T follicular helper cell (primary cell): ENCODE measurements at regions not wholly inside any gene's neighbourhood (a gene's known extent, or its start where the extent isn't known, plus 50 kb on each side); places are given as distances from the start of the nearest gene placed in this dataset.

Experiments used
- DNase-seq: peaks from one replicate; pipeline ENCODE4 v3.0.0-alpha.2; 2020; ENCODE audit warnings: low read depth

DNA sequence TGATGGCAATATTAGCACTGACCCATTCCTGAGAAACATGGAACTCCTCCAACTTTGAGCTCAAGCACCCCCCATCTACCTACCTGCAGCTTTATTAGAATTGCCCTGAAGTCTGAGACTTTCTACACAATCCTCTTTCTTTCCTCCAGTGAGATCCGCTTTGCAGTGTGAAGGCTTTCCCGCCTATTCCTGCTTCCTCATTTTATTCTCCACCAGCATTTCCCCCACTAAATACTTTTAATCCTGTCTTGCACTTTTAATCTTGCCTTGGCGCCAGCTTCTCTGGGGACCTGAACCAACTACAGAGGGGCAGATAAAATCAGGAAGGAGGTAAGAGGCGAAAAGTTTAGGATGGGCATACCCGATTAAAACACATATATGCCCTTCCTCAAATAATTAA lies 178.1 kb upstream of the PRDM1 start:
- no peak for DNase-seq

DNA sequence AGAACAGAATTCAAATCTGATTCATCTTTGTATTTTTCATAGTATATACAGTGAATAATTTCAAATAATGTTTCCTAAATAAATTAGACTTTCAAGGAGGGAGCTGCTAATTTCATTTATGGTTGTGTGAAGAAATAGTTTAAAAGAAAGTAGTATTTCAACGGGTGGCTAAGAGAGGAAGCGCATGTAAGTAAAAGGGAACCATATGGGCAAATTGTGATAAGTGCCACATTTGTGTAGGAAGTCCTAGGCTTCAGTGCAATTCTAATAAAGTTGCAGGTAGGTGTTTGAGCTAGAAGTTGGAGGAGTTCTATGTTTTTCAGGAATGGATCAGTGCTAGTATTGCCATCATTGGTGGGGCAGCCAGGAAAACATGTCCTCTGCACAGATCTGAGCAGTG lies 178.8 kb upstream of the PRDM1 start:
- DNase-seq, result no peak

DNA sequence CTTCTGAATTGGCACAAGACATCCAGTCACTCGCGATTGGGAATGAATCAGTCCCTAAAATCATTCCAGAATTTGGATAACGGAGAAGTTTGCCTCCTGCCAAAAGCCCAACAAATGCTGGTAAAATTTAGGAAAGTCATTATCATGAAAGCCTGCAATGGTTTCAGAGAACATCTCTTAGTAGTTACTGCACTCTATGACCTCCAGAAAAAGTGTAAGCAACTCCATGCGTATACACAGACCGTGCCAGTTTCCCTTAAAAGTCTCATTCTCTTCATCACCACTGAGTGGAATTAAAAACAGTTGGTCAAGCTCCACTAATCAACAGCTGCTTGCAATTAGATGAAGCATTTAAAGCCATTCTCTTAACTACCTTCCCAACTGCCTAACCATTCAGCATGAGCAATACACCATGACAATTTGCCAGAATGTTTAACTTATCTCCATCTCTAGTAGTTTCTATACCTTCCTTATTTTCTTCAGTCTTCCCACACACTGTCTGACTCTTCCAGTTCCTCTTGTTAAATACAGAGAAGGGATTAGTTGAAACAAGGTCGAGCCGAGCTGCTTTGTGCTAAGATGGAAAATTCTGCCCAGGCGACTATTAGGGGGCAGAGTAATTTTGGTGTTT lies 183.6 kb upstream of the PRDM1 start:
- no peak for DNase-seq

- no peak for DNase-seq
Observed at GRCh38 chr6:105901583-105901982, 184.6 kb upstream of the PRDM1 start.

DNA sequence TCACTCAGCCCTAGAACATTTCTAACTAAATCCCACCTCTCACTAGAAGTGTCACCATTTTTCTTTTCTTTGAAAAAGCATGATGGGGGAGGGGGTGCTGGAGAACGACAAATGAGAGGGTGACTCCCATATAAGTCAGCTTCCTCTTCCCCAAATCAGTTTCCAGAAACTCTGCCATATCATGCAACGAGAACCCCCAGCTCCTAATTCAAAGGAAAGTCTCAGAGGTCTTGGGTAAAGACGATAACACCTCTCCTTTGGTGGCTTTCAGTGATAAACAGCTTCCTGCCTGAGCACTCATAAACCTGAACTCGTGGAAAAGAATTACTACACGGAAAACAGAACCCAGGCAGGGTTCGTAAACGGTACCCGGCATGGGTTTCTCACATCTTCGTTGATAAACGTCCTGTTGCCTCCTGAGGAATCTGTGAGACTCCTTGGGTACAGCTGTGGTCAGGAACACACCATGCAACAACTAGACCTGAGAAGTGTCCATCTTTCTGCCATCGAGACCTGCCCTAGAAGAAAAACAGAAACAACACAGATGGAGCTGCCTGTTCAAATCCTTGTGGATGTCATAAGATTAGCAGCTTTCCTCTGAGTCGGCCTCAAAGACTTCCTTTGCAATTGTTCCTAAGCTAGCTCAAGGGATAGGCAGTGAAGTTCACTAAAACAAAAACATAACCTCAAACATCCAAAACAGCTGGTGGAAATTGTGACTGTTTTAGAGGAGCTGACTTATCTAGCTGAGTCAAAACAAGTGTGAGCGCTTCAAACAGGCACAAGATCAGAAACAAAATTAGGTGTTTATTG lies 185.8 kb upstream of the PRDM1 start:
- DNase-seq, result no peak

DNA sequence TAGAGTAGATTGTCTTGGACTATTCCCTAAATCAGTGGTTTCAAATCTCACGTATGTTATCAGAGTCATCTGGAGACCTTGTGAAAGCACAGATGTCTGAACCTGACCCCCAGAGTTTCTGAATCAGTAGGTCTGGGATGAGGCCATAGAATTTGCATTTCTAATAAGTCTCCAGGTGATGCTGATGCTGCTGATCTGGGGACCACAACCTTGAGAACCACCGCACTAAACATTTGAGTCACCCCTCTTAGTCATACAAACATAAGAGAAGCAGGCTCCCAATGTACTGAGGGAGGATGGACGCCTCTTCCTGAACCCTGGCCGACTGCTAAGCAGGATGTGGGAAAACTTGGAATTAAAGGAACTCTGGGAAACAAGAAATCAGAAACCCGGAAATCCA lies 187.8 kb upstream of the PRDM1 start:
- no peak for DNase-seq

- DNase-seq, result no peak
Observed at GRCh38 chr6:105897131-105897530, 189.0 kb upstream of the PRDM1 start.

DNA sequence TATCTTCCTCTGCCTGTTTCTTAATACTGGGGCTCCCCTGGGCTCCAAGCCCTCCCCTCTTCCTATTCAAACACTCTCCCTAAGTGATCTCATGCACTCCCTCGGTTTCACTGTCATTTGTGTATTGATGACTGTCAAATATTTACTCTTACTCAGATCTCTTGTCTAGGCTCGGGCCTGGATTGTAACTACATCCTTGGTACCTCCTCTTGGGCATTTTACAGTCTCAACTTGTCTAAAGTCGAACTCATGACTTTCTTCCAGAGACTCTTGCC lies 189.4 kb upstream of the PRDM1 start:
- DNase-seq, result no peak

DNA sequence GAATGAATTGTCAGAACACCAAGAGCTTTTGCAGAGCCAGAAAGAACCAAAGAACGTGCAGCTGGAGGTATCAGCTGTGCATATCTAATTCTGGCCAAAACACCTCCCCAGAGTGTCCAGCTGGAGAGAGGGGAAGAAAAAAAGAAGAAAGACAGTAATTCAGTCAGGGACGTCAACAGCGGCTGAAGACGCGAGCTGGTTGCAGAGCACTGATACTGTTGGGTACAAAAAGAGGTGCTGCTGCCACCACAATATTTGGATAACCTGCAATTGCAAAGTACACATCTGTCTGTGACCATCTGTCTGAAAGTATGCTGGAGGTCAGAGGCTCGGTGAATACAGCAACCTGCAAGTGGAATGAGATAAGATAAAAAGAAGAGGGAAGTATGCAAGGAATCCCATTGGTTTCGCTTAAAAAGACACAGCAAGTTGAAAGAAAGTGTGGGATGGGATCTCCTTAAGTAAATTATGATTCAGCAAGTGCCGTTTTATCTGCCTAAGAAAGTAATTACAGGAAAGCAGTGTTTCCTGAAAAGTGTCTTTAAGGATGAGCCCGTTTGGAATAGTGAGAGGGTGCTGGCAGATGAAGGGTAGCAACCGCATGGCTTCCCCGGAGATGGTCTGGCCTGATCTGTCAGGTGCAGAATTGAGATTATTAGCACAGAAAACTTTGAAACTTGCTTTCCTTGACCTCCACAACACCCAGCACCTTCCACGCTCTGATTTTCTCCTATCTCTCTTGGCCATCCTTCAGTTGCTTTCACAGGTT lies 189.9 kb upstream of the PRDM1 start:
- no peak for DNase-seq

DNA sequence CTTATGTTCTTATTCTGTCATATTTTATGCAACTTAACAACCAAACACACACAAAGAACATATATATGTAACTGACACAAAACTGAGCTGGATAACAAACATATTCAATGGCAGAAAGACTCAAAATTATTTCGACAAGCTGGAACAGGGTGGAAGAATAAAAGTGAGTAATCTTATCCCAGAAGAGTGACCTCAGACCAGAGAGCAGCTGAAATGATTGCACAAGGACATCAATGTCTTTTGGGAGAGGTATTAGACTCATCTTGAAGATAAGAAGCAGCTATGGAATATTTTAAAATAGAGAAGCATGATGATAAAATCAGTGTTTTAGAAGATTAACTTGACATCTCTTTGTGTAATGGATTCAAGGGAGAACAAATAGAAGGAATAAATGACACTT lies 191.6 kb upstream of the PRDM1 start:
- DNase-seq, result no peak

DNA sequence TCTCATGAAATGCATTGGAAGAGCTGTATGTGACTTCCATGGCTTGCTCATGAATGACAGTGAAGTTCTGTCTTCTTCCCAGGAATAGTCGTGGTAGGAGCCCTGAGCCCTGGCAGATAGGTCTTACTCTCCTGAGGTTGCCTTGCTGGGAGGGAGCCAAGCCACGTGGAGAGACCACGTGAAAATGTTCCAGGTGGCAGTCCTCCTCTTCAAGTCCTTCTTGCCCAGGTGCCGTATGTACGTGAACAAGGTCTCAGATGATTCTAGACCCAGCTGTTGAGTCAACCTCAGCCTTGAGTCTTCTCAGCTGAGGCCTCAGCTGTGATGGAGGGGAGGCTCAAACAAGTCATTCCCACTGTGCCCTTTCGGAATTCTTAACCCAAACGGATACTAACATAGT lies 192.4 kb upstream of the PRDM1 start:
- DNase-seq, result no peak

DNA sequence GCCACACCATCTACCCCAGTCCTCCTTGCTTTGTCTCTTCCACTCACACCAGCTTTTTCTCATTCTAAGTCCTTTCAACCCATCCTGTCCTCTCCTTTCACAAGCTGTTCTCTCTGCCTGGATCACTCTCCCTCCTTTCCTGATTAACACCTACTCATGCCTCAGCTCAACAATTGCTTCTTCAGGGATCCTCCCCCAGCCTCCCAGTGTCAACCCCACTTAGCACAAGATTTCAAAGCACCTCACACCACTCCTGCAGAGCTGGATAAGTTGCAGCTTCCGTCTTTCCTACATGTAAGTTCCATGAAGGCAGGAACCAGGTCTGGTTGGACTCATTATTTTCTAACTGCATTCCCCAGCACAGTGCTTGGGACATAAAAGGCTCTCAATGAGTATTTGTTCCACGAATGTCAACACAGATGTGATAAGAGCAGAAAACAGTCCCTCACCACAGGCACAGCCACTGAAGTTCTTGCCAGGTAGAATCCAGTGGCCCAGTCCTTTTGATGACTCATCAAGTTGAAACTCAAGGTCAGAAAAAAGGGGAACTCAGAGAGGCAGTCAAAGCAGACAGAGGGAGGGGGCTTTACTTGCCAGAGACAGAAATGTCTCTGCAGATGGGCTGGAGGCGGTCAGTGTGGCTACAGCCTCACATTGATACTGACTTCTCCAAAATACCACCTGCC lies 193.4 kb upstream of the PRDM1 start:
- no peak for DNase-seq

DNA sequence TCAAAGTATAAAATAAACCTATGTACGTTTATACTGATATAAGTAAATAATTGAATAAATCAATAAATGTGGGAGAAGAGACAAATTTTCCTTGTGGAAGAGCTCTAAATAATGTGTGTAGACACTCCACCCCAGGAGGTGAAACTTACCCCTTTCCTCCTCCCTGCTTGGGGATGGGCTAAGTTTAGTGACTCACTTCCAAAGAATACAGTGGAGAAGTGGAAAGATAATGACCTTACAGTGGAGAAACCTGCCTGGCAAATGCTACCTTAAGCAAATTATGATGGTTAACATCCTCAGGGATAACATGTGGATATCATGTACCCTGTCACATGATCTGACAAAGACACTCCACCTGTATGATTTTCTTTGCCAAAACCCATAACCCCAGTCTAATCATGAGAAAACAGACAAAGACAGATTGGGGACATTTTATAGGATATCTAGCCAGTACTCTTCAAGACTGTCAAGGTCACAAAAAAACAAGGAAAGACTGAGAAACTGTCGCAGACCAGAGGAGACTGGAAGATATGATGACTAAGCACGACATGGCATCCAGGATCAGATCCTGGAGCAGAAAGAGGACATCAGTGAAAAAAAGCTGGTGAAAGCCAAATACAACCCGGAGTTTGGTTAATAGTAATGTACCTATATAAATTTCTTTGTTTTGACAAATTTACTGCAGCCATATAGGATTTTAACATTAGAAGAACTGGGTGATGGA lies 195.5 kb upstream of the PRDM1 start:
- DNase-seq, result no peak

GRCh38 chr6:105889902-105890301 lies 196.2 kb upstream of the PRDM1 start:
- DNase-seq, result no peak

DNA sequence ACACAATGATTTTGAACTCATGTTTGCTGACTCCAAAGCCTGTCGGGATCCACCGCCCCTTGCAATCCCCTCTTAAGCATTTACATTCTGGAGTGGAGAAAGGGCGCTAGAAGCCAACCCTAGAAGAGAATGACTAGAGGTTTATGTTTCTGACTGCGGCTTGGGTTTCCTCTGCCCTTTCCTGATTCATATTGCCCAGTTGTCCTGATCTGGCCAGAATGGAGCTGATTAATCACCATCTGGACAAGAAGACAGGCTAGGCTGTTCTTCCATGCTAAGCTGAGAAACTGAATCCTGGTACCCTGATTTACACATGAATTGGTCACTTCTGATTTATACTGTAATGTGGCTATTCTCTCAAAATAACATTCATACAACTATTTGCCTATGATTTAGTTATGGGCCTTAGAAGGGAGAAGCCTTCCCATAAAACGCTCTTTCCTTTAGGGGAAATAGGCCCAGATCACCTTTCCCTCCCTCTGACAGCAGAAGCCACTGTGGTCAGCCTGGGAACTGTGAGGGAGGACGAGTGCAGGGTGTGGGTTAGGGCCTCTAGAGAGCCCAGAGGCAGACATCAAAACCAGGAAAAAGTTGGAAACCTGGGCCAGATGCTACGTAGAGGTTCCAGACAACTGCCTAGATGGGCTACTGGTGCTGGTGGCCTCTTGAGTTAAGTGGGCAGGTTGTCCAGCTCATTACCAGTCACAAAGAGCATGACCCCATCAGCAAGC lies 199.2 kb upstream of the PRDM1 start:
- no peak for DNase-seq

DNA sequence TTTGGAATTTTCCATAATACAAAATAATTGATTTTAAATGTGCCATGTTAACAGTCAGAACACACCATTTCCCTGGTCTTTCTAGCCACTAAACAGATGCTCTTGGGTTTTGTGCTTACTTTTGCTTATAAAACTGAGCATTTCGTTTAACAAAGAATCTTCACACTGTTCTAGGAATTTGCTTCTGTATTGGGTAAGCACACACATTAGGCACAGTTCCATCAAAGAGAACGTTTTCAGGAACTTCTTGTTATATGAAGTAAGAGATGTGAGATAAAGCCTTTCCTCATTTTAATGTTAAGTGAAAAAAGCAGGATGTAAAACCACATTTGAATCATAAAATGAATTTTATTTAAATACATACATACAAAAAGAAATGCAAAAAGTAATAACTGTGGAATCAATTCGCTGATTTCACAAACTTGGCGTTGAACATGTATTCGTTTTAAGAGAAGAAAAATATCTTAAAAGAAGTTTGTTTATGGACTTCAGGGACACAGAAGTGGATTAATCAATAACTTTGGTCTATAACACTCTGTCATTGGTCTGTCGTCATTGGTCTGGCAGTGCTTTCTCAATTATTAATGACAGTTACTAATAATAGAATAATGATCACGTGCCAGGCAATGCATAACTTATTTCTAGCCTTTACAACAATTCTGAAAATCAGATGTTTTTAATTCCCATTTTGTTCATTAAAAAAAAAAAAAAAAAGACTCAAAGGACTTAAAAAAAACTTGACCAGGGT lies 199.9 kb upstream of the PRDM1 start:
- DNase-seq, result no peak

GRCh38 chr6:105884426-105884825 lies 201.7 kb upstream of the PRDM1 start:
- DNase-seq, result no peak

DNA sequence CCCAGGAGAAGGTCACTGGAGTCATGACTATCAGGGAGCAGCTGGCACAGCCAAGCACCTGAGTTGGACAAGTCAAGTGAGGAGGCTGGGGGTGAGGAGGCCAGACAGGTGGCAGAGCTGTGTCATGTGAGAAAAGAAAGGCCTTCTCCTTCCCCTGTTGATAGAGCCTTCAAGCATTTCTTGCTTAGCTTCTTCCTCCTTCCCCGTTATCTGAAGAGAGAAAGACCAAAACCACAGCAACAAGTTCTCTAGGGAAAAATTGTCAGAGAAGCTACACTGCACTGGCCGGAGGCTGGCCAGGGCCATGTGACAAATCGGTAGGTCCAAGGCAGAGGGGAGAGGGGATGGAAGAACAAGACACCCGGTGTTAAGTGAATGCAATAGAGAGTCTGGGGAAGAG lies 202.1 kb upstream of the PRDM1 start:
- DNase-seq, result no peak

DNA sequence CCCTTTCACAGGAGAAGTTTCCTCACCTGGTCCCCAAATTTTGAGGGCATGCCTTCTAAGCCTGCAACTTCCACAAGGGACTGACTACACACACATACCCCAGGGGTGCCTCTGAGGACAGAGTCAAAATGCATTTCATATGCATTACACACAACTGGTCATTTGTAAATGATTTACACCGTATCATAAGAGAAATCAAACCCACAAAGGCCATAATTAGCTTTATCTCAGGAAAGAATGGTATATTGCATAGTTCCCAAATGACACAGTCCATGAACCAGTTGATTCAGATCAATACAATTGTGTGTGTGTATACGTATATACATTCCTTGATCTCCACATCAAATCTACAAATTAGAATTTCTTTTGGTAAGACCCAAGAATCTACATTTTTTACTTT lies 203.3 kb upstream of the PRDM1 start:
- no peak for DNase-seq

GRCh38 chr6:105882121-105882803 lies 203.9 kb upstream of the PRDM1 start:
- no peak for DNase-seq
